Gastroesophageal sphincter (tissue), 3 donors: ENCODE measurements at regions not wholly inside any gene's neighbourhood (a gene's known extent, or its start where the extent isn't known, plus 50 kb on each side); places are given as distances from the start of the nearest gene placed in this dataset.

ENCODE experiments used
- CTCF ChIP-seq, 4 experiments: fragments of 200-600 bp in 2 of 4; fragments of 450-650 bp in 2 of 4; sonication (generic) in 1 of 4; IDR thresholded peaks; one replicate each; pipeline ENCODE4 v1.5.1; 2017 to 2019; ENCODE audit warnings: antibody characterized with exemption in 4 of 4, mild to moderate bottlenecking in 2 of 4, moderate library complexity in 2 of 4
- EP300 ChIP-seq: sonication (generic); formaldehyde crosslinking; IDR thresholded peaks from one replicate; pipeline ENCODE4 v1.6.1; 2017; ENCODE audit warnings: antibody characterized with exemption, mild to moderate bottlenecking

GRCh38 chr1:24992124-24992760, 62.2 kb upstream of the RUNX3 start:
- TF ChIP-seq CTCF (IDR thresholded peaks at IDR 0.05) (no peak), EP300 (no peak)
